ENCODE measurements at regions not wholly inside any gene's neighbourhood (a gene's known extent, or its start where the extent isn't known, plus 50 kb on each side); places are given as distances from the start of the nearest gene placed in this dataset.

- no peaks in the 10 kb centered on the region for H3K4me1 ChIP-seq (ENCODE audit: low read length)
- no peak overlapping the region for H3K27ac ChIP-seq (ENCODE audit: low read length)
- no peaks in the 10 kb centered on the region for H3K79me2 ChIP-seq (ENCODE audit: low read length)
- no peaks in the 10 kb centered on the region for H4K20me1 ChIP-seq (ENCODE audit: insufficient read depth, low read length)
- H2AFZ ChIP-seq (ENCODE audit: low read depth, low read length) = no peak overlapping the region
- no peaks in the 10 kb centered on the region for H3K9me3 ChIP-seq (ENCODE audit: insufficient read depth, low read length)
- no peaks in the 10 kb centered on the region for H3K27me3 ChIP-seq (ENCODE audit: low read depth, low read length)
- H3K36me3 ChIP-seq (replicated peaks; ENCODE audit: low read depth, low read length) = no peaks in the 10 kb centered on the region
- H3K4me2 ChIP-seq (ENCODE audit: low read length) = no peak overlapping the region
- TF ChIP-seq EZH2phosphoT487 (IDR thresholded peaks at IDR 0.05; ENCODE audit: low read depth) (no peak), CTCF (IDR thresholded peaks at IDR 0.05; ENCODE audit: low read depth, low read length) (no peak)
- H3K4me3 ChIP-seq (ENCODE audit: low read length) = no peak overlapping the region
- H3K9ac ChIP-seq (ENCODE audit: low read length) = no peak overlapping the region
Measured at GRCh38 chr13:76349700-76350099, 536.5 kb downstream of the KCTD12 start.

- H3K4me3 ChIP-seq (ENCODE audit: low read length) = no peak overlapping the region
- H3K4me1 ChIP-seq (ENCODE audit: low read length) = no peaks in the 10 kb centered on the region
- H3K27ac ChIP-seq (ENCODE audit: low read length) = no peak overlapping the region
- H3K4me2 ChIP-seq (ENCODE audit: low read length) = no peak overlapping the region
- no peaks in the 10 kb centered on the region for H3K36me3 ChIP-seq (replicated peaks; ENCODE audit: low read depth, low read length)
- no peaks in the 10 kb centered on the region for H3K79me2 ChIP-seq (ENCODE audit: low read length)
- no peak overlapping the region for H3K9ac ChIP-seq (ENCODE audit: low read length)
- H3K27me3 ChIP-seq (ENCODE audit: low read depth, low read length) = no peaks in the 10 kb centered on the region
- no peaks in the 10 kb centered on the region for H3K9me3 ChIP-seq (ENCODE audit: insufficient read depth, low read length)
- no peak overlapping the region for H2AFZ ChIP-seq (ENCODE audit: low read depth, low read length)
- H4K20me1 ChIP-seq (ENCODE audit: insufficient read depth, low read length) = no peaks in the 10 kb centered on the region
- TF ChIP-seq CTCF (IDR thresholded peaks at IDR 0.05; ENCODE audit: low read depth, low read length) (no peak), EZH2phosphoT487 (IDR thresholded peaks at IDR 0.05; ENCODE audit: low read depth) (no peak)
Measured at GRCh38 chr13:76339649-76340048, 546.6 kb downstream of the KCTD12 start.

- Histone ChIP-seq H3K4me1 (ENCODE audit: low read length) (no peaks in the 10 kb centered on the region), H3K4me3 (ENCODE audit: low read length) (no peak overlapping the region), H3K79me2 (ENCODE audit: low read length) (no peaks in the 10 kb centered on the region), H3K9ac (ENCODE audit: low read length) (no peak overlapping the region), H3K27ac (ENCODE audit: low read length) (no peak overlapping the region), H3K27me3 (ENCODE audit: low read depth, low read length) (no peaks in the 10 kb centered on the region), H3K36me3 (replicated peaks; ENCODE audit: low read depth, low read length) (no peaks in the 10 kb centered on the region), H2AFZ (ENCODE audit: low read depth, low read length) (no peak overlapping the region), H3K4me2 (ENCODE audit: low read length) (no peak overlapping the region), H3K9me3 (ENCODE audit: insufficient read depth, low read length) (no peaks in the 10 kb centered on the region), H4K20me1 (ENCODE audit: insufficient read depth, low read length) (no peaks in the 10 kb centered on the region)
- TF ChIP-seq CTCF (IDR thresholded peaks at IDR 0.05; ENCODE audit: low read depth, low read length) (no peak), EZH2phosphoT487 (IDR thresholded peaks at IDR 0.05; ENCODE audit: low read depth) (no peak)
Measured at GRCh38 chr13:76338003-76338402, 548.2 kb downstream of the KCTD12 start.

- no peak for TF ChIP-seq EZH2phosphoT487 (IDR thresholded peaks at IDR 0.05; ENCODE audit: low read depth)
- TF ChIP-seq CTCF (IDR thresholded peaks at IDR 0.05; ENCODE audit: low read depth, low read length) = no peak
- no peak overlapping the region for H2AFZ ChIP-seq (ENCODE audit: low read depth, low read length)
- H3K27me3 ChIP-seq (ENCODE audit: low read depth, low read length) = no peaks in the 10 kb centered on the region
- no peak overlapping the region for H3K9ac ChIP-seq (ENCODE audit: low read length)
- H3K36me3 ChIP-seq (replicated peaks; ENCODE audit: low read depth, low read length) = no peaks in the 10 kb centered on the region
- no peaks in the 10 kb centered on the region for H4K20me1 ChIP-seq (ENCODE audit: insufficient read depth, low read length)
- no peaks in the 10 kb centered on the region for H3K9me3 ChIP-seq (ENCODE audit: insufficient read depth, low read length)
- H3K79me2 ChIP-seq (ENCODE audit: low read length) = no peaks in the 10 kb centered on the region
- no peaks in the 10 kb centered on the region for H3K4me1 ChIP-seq (ENCODE audit: low read length)
- no peak overlapping the region for H3K27ac ChIP-seq (ENCODE audit: low read length)
- H3K4me3 ChIP-seq (ENCODE audit: low read length) = no peak overlapping the region
- H3K4me2 ChIP-seq (ENCODE audit: low read length) = no peak overlapping the region
Measured at GRCh38 chr13:76336889-76337844, 549.0 kb downstream of the KCTD12 start.
